ENCODE measurements at regions not wholly inside any gene's neighbourhood (a gene's known extent, or its start where the extent isn't known, plus 50 kb on each side); places are given as distances from the start of the nearest gene placed in this dataset.

GRCh38 chr4:107197121-107197520 lies 161.0 kb upstream of the DKK2 start:
- no peak for TF ChIP-seq CTCF (IDR thresholded peaks at IDR 0.05; ENCODE audit: insufficient read depth, low read length)
- TF ChIP-seq POLR2AphosphoS5 (IDR thresholded peaks at IDR 0.05; ENCODE audit: low read depth) = no peak
- TF ChIP-seq REST (IDR thresholded peaks at IDR 0.05; ENCODE audit: insufficient replicate concordance, low read depth) = no peak
